ENCODE measurements at regions not wholly inside any gene's neighbourhood (a gene's known extent, or its start where the extent isn't known, plus 50 kb on each side); places are given as distances from the start of the nearest gene placed in this dataset.

- DNase-seq, result peak; percentile 26
Measured at GRCh38 chr6:4549556-4550226, 226.5 kb upstream of the CDYL start.

- DNase-seq, result no peak
Measured at GRCh38 chr6:4545893-4546292, 230.3 kb upstream of the CDYL start.

GRCh38 chr6:4543596-4543995, 232.6 kb upstream of the CDYL start:
- no peak for DNase-seq

DNA sequence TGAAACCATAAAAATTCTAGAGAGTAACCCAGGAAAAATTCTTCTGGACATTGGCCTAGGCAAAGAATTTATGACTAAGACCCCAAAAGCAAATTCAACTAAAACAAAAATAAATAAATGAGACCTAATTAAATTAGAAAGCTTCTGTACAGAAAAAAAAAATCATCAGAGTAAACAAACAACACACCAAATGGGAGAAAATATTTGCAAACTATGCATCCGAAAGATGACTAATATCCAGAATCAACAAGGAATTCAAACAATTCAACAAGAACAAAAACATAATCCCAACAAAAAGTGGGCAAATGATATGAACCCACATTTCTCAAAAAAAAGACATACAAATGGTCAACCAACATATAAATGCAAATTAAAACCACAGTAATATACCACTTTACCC, 242.6 kb upstream of the CDYL start:
- DNase-seq, result no peak

GRCh38 chr6:4531406-4531805, 244.8 kb upstream of the CDYL start:
- DNase-seq, result no peak

DNA sequence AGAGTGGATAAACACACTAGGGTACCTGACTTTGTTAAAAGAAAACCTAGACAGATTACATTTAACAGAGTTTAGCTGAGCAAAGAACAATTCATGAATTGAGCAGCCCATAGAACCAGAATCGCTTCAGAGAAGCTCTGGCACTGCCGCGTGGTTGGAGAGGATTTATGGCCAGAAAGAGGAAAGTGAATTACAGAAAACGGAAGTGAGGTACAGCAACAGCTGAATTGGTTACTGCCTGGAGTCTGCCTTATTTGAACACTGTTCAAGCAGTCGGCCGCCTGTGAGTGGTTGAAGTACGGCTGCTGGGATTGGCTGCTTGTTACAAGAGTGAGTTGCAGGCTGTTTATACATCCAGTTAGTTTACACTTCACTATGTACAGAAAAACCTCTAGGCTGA, 253.8 kb upstream of the CDYL start:
- DNase-seq, result peak; percentile 5

DNA sequence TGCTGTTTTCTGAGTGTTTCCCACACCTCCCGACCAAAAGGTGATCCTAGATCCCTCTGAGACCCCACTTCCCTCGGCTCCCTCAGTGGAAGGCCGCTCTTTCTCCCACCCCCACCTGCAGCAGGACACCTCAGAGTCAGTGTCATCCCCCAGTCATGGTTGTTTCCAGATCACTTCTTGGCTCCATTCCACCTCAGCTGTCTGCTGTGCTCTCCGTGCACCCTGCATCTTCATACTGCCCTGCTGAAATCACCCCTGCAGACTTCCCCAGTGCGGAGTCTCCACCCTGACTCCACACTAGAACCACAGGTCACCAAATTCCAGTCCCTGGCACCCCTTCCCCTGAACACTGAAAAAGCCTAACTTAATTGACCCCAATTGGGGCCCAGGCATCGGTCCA, 255.1 kb upstream of the CDYL start:
- DNase-seq, result no peak

DNA sequence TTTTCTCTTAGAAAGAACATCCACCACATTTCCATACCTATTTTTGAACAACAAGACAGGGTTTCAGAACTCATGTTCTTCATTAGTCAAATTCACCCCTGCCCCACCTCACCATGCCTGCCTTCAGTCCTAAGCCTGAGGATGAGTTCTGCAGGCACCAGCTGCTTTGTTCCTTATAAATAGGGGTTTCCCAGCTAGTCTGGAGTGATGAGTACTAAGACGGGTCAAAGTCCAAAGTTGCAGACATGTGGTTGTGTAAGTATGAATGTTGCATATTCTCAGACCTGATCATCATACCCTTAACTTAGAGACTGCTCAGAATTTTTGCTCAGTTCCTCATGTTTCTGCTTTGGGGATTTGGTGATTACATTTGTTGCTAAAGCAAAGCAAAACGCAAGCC, 257.7 kb upstream of the CDYL start:
- peak; percentile 18 for DNase-seq

DNA sequence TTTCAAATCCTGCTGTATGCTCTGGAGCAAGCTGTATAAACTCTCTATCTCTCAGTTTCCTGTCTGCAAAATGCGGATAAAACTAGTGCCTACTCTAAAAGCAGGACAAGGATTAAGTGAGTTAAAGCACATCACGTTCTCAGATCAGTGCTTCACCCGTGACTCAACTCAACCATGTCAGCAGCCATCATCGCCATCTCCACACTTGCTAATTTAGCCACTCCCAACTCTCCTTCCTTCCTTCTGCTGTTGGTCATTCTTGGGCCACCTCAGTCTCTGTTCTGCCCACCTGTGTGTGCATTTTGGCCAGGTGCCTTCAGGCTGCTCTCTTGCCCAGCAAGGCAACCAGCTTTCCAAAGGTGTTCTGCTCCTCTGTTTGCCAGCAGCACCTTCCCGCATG, 260.0 kb upstream of the CDYL start:
- DNase-seq, result no peak

DNA sequence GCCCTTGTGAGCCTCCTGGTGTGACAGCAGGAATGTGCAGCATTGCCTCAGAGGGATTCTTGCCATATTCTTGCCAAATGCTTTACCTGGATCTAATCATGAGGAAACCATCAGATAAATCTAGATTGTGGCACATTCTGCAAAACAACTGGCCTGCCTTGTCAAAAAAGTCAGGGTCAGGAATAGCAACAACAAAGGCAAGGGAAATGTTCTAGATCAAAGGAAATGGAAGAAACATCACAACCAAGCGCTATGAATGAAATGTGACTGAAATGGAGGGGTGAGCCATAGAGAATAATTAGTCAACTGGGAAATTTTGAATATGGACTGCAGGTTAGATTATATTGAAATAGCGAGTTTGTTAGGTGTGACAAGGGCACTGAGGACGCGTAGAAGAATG, 262.6 kb upstream of the CDYL start:
- DNase-seq, result no peak

DNA sequence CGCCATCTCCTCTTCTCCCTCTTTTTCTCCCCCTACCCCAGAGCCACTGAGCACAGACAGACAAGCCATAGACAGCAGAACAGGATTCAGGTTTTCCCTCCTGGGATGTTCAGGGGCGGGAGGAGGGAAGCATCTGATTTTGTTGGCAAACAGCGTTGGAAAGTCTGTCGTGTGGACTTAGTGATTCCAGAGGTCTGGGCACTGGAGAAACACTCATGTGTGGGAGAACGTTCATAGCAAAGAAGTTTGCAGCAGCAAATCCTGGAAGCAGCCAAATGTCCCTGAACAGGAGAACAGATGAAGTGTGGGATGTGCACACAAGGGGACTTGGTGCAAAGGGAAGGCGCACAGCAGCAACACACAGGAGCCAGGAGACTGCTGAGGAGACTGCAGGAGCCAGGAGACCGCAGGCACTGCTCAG, 264.1 kb upstream of the CDYL start:
- no peak for DNase-seq

GRCh38 chr6:4511641-4512020, 264.6 kb upstream of the CDYL start:
- DNase-seq, result no peak

GRCh38 chr6:4510906-4511640, 265.1 kb upstream of the CDYL start:
- DNase-seq, result no peak

- DNase-seq, result no peak
Measured at GRCh38 chr6:4510317-4510716, 265.9 kb upstream of the CDYL start.

- DNase-seq, result no peak
Measured at GRCh38 chr6:4509506-4509905, 266.7 kb upstream of the CDYL start.

GRCh38 chr6:4506792-4507191, 269.4 kb upstream of the CDYL start:
- no peak for DNase-seq

GRCh38 chr6:4506223-4506622, 270.0 kb upstream of the CDYL start:
- DNase-seq, result no peak

DNA sequence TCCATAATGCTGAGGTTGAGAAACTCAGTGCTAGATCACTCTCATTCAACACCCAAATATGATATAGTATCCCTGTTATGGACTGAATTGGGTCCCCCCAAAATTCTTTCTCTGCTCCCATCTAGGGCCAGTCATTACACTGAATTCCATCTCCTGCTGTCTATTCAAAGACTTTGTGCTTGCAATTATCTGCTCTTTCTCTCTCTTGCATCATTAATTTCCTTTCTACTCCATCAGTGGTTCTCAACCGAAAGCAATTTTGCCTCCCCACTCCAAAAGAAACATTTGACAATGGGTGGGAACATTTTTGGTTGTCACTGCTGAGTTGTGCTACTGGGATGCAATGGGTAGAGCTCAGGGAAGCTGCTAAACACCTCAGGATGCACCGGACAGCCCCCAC, 271.5 kb upstream of the CDYL start:
- DNase-seq, result no peak

GRCh38 chr6:4503700-4504099, 272.5 kb upstream of the CDYL start:
- DNase-seq, result no peak

DNA sequence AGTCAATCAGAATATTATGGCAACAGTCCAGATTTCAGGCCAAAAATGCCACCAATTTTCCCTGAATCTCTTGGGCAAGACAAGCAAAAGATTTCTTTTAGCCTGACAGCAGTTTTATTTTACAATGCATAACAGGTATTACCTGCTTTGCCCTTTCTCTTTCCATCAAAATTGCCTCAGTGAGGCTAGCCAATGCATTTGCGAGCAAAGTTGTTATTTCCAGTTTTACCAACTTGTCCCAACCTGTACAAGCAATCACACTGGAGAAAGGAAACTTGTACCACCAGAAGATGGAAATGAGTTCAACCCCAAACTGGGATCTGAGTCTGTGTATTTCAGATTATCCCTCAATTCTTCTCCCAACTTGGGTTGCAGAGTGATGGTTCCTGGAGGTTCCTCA, 279.9 kb upstream of the CDYL start:
- DNase-seq, result no peak

- peak; percentile 64 for DNase-seq
Measured at GRCh38 chr6:4491501-4492260, 284.5 kb upstream of the CDYL start.

DNA sequence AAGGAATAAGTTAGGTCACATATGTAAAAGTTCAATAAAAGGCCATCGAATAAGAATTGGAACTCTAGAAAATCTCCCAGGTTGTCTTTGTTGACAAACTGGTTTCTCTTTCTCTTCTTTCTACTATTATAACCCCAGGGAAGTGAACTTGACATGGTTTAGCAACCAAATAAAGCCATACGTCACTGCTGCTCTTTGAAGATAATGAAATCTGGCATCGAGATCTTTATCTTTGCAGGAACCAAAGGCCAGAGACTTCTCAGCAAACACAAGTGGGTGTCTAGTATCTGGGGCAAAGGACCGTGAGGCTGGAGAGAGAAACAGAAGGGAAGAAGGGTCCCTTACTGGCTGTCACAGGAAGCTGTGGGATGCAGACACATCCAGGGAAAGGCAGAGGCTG, 286.7 kb upstream of the CDYL start:
- no peak for DNase-seq

GRCh38 chr6:4488389-4488788, 287.8 kb upstream of the CDYL start:
- DNase-seq, result peak; percentile 54

DNA sequence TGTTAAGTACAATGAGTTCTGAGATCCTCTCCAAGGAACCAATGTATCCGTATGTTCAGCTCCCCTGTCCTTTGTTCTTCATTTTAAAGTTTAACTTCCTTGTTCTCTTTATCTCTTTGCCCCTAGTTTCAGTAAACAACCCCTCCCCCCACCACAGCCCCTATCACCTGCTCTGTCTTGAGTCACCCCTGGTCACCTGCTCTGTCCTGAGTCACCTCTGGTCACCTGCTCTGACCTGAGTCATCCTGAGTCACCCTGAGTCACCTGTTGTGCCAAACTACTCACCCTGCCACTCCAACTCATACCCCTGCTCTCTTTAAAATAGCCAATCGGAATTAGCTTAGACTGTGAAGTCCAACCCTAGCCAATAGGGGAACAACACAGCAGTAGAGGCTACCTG, 288.7 kb upstream of the CDYL start:
- peak; percentile 93 for DNase-seq
